ENCODE measurements at regions not wholly inside any gene's neighbourhood (a gene's known extent, or its start where the extent isn't known, plus 50 kb on each side); places are given as distances from the start of the nearest gene placed in this dataset.

- H3K9me3 ChIP-seq (ENCODE audit: control insufficient read depth, insufficient read depth, low read depth, low read length), result no peaks in the 10 kb centered on the region
- ChIA-PET POLR2A (no interaction called here), CTCF (interaction anchor here (0.6 kb wide), 1 partner anchor 215 kb away, joined by 3 read pairs; no protein-coding TSS in a partner anchor)
- no peak overlapping the region for H3K4me3 ChIP-seq (ENCODE audit: low read depth, low read length)
- no peaks in the 10 kb centered on the region for H3K36me3 ChIP-seq (ENCODE audit: control insufficient read depth in 2 of 2, insufficient read depth in 1 of 2, low read length in 2 of 2)
- H3K27ac ChIP-seq (ENCODE audit: extremely low read depth, low read depth, low read length), result no peak overlapping the region
- TF ChIP-seq ZNF580 (tag by site-specific recombination; IDR thresholded peaks at IDR 0.05), result no peak
- TF ChIP-seq ZNF488 (tag by site-specific recombination; IDR thresholded peaks at IDR 0.05), result no peak
- H3K4me1 ChIP-seq (ENCODE audit: control insufficient read depth, insufficient read depth, low read length), result no peaks in the 10 kb centered on the region
These were observed 206.1 kb upstream of the LRIG1 start for GRCh38 chr3:66706890-66707289.

GRCh38 chr3:66709532-66709931 is 208.7 kb upstream of the LRIG1 start:
- Histone ChIP-seq H3K36me3 (ENCODE audit: control insufficient read depth in 2 of 2, insufficient read depth in 1 of 2, low read length in 2 of 2) (no peaks in the 10 kb centered on the region), H3K27ac (ENCODE audit: extremely low read depth, low read depth, low read length) (no peak overlapping the region), H3K9me3 (ENCODE audit: control insufficient read depth, insufficient read depth, low read depth, low read length) (no peaks in the 10 kb centered on the region), H3K4me1 (ENCODE audit: control insufficient read depth, insufficient read depth, low read length) (no peaks in the 10 kb centered on the region), H3K4me3 (ENCODE audit: low read depth, low read length) (no peak overlapping the region)
- CTCF ChIA-PET, result interaction anchor here (0.6 kb wide), 2 partner anchors 12 to 332 kb away, joined by 3 read pairs; no protein-coding TSS in a partner anchor
- POLR2A ChIA-PET, result no interaction called here
- TF ChIP-seq ZNF623 (tag by site-specific recombination; IDR thresholded peaks at IDR 0.05) (no peak), SALL2 (tag by site-specific recombination; IDR thresholded peaks at IDR 0.05; ENCODE audit: borderline replicate concordance) (no peak), RBAK (tag by site-specific recombination; IDR thresholded peaks at IDR 0.05) (no peak)

- Histone ChIP-seq H3K27ac (ENCODE audit: extremely low read depth, low read depth, low read length) (no peak overlapping the region), H3K4me1 (ENCODE audit: control insufficient read depth, insufficient read depth, low read length) (no peaks in the 10 kb centered on the region), H3K4me3 (ENCODE audit: low read depth, low read length) (no peak overlapping the region), H3K36me3 (ENCODE audit: control insufficient read depth in 2 of 2, insufficient read depth in 1 of 2, low read length in 2 of 2) (no peaks in the 10 kb centered on the region), H3K9me3 (ENCODE audit: control insufficient read depth, insufficient read depth, low read depth, low read length) (no peaks in the 10 kb centered on the region)
- TF ChIP-seq INSM2 (tag by site-specific recombination; IDR thresholded peaks at IDR 0.05) (no peak), ZBTB17 (tag by site-specific recombination; IDR thresholded peaks at IDR 0.05) (no peak), ZNF184 (tag by site-specific recombination; IDR thresholded peaks at IDR 0.05) (no peak), ZBTB44 (tag by site-specific recombination; IDR thresholded peaks at IDR 0.05) (no peak), ZNF48 (tag by site-specific recombination; IDR thresholded peaks at IDR 0.05) (no peak), ZNF2 (tag by site-specific recombination; IDR thresholded peaks at IDR 0.05) (no peak), GLI2 (tag by site-specific recombination; IDR thresholded peaks at IDR 0.05; ENCODE audit: borderline replicate concordance, low read depth) (no peak), REPIN1 (tag by site-specific recombination; IDR thresholded peaks at IDR 0.05; ENCODE audit: low read depth) (no peak)
- CTCF ChIA-PET, result interaction anchor here (0.7 kb wide), 1 partner anchor 24 kb away, joined by 3 read pairs; no protein-coding TSS in a partner anchor
- POLR2A ChIA-PET, result no interaction called here
These were observed 211.4 kb upstream of the LRIG1 start for GRCh38 chr3:66712210-66712609.

GRCh38 chr3:66713921-66714320 is 213.1 kb upstream of the LRIG1 start:
- no peak for TF ChIP-seq PRDM6 (tag by site-specific recombination; IDR thresholded peaks at IDR 0.05)
- no peak for TF ChIP-seq ZNF133 (tag by site-specific recombination; IDR thresholded peaks at IDR 0.05)
- no peak for TF ChIP-seq ZNF626 (tag by site-specific recombination; IDR thresholded peaks at IDR 0.05)
- H3K36me3 ChIP-seq (ENCODE audit: control insufficient read depth in 2 of 2, insufficient read depth in 1 of 2, low read length in 2 of 2), result no peaks in the 10 kb centered on the region
- POLR2A ChIA-PET, result no interaction called here
- CTCF ChIA-PET, result no interaction called here
- H3K4me3 ChIP-seq (ENCODE audit: low read depth, low read length), result no peak overlapping the region
- no peak overlapping the region for H3K27ac ChIP-seq (ENCODE audit: extremely low read depth, low read depth, low read length)
- H3K4me1 ChIP-seq (ENCODE audit: control insufficient read depth, insufficient read depth, low read length), result no peaks in the 10 kb centered on the region
- H3K9me3 ChIP-seq (ENCODE audit: control insufficient read depth, insufficient read depth, low read depth, low read length), result no peaks in the 10 kb centered on the region

Measured in HEK293 (cell line).